Osteoblast (primary cell): ENCODE measurements at regions not wholly inside any gene's neighbourhood (a gene's known extent, or its start where the extent isn't known, plus 50 kb on each side); places are given as distances from the start of the nearest gene placed in this dataset.

Source experiments
- DNase-seq: peaks from one replicate; pipeline ENCODE4 v3.0.0; 2011; ENCODE audit warnings: low spot score, mixed read lengths; ENCODE audit not compliant: insufficient read length; ENCODE audit errors: missing footprints
- H2AFZ ChIP-seq: 2 replicates; pipeline ENCODE4 v1.6.0; 2011; ENCODE audit warnings: mild to moderate bottlenecking, low read length
- H3K27ac ChIP-seq: 2 replicates; pipeline ENCODE4 v1.5.1; 2011; ENCODE audit warnings: mild to moderate bottlenecking, low read depth, low read length, moderate library complexity
- H3K27me3 ChIP-seq: 2 replicates; pipeline ENCODE4 v1.6.0; 2012; ENCODE audit warnings: mild to moderate bottlenecking, control low read depth, inconsistent platforms, low read length, moderate library complexity; ENCODE audit not compliant: insufficient read depth
- H3K36me3 ChIP-seq: 2 replicates; pipeline ENCODE4 v1.5.1; 2011; ENCODE audit warnings: mild to moderate bottlenecking, low read length, control low read depth, moderate library complexity; ENCODE audit not compliant: insufficient read depth
- H3K4me1 ChIP-seq: 2 replicates; pipeline ENCODE4 v1.5.1; 2011; ENCODE audit warnings: mild to moderate bottlenecking, low read length, control low read depth, moderate library complexity; ENCODE audit not compliant: insufficient read depth
- H3K4me2 ChIP-seq: 2 replicates; pipeline ENCODE4 v1.6.0; 2011; ENCODE audit warnings: mild to moderate bottlenecking, low read length; ENCODE audit not compliant: insufficient read depth
- H3K4me3 ChIP-seq: fragments of 200-600 bp; sonication (generic); 3 replicates; pipeline ENCODE4 v1.5.1; 2012; ENCODE audit warnings: mild to moderate bottlenecking, low read length, inconsistent platforms; ENCODE audit not compliant: insufficient read depth
- H3K79me2 ChIP-seq: 2 replicates; pipeline ENCODE4 v1.6.0; 2012; ENCODE audit warnings: mild to moderate bottlenecking, low read length, control low read depth, inconsistent platforms; ENCODE audit not compliant: insufficient read depth
- H3K9me3 ChIP-seq: 2 replicates; pipeline ENCODE4 v1.5.1; 2011; ENCODE audit warnings: low read depth, low read length, control low read depth
- H4K20me1 ChIP-seq: 2 replicates; pipeline ENCODE4 v1.6.0; 2012; ENCODE audit warnings: mild to moderate bottlenecking, low read length, control low read depth; ENCODE audit not compliant: insufficient read depth
- TF ChIP-seq, protein P1 (sequence below): IDR thresholded peaks from 2 replicates; pipeline ENCODE4 v1.5.1; 2011; ENCODE audit warnings: mild to moderate bottlenecking, low read depth, low read length, moderate library complexity; ENCODE audit errors: extremely low read depth

DNA sequence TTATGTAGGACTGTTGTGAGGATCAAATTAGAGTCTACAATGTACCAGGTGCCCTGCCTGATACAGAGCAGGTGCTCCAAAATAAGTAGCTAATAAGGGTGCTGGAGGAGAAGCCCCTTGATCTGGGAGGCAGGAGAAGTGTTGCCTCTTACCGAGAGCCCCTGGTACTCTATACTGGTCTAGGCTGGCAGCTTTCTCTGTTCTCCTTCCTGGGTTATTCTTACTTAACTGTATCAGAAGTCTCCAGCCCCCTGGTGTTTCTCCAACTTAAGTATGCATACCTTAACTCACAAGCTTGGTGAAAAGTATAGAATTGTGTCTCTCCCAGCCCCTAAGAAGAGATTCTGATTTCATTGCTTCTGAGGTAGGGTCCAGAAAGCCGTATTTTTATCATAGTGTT, 254.9 kb downstream of the LRIG3 start:
- DNase-seq = no peak
- Histone ChIP-seq H3K27ac (no peak overlapping the region), H3K4me2 (no peak overlapping the region), H3K79me2 (no peaks in the 10 kb centered on the region), H3K4me1 (peaks cover 14% of the 10 kb centered on the region), H3K9me3 (no peaks in the 10 kb centered on the region), H3K4me3 (no peak overlapping the region), H3K36me3 (no peaks in the 10 kb centered on the region), H2AFZ (no peak overlapping the region), H4K20me1 (no peaks in the 10 kb centered on the region), H3K27me3 (no peaks in the 10 kb centered on the region)
- TF ChIP-seq, protein P1, sequence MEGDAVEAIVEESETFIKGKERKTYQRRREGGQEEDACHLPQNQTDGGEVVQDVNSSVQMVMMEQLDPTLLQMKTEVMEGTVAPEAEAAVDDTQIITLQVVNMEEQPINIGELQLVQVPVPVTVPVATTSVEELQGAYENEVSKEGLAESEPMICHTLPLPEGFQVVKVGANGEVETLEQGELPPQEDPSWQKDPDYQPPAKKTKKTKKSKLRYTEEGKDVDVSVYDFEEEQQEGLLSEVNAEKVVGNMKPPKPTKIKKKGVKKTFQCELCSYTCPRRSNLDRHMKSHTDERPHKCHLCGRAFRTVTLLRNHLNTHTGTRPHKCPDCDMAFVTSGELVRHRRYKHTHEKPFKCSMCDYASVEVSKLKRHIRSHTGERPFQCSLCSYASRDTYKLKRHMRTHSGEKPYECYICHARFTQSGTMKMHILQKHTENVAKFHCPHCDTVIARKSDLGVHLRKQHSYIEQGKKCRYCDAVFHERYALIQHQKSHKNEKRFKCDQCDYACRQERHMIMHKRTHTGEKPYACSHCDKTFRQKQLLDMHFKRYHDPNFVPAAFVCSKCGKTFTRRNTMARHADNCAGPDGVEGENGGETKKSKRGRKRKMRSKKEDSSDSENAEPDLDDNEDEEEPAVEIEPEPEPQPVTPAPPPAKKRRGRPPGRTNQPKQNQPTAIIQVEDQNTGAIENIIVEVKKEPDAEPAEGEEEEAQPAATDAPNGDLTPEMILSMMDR = no peak

DNA sequence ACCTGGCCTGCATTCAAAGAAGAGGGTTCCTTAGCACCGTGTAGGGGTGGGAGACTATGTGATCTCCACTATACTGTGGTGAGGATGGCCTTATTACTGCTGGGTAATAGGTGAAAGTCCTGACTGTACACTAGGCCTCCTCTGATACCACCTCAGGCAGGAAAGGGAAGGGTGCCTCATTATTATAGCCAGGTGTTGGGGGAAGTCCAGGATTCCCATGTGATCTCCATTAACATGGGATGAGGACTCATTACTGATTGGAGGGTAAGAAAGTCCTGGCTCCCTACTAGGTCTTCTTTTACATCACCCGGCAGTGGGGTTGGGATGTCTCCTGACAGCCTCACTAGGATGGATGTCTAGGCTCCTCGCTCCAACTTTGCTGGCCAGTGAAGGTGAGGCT, 252.1 kb downstream of the LRIG3 start:
- Histone ChIP-seq H3K27me3 (no peaks in the 10 kb centered on the region), H3K4me1 (peaks cover 14% of the 10 kb centered on the region), H3K9me3 (no peaks in the 10 kb centered on the region), H2AFZ (peak overlapping the region; percentile 85), H3K36me3 (no peaks in the 10 kb centered on the region), H3K79me2 (no peaks in the 10 kb centered on the region), H3K4me3 (no peak overlapping the region), H3K27ac (peak overlapping the region; percentile 72), H4K20me1 (no peaks in the 10 kb centered on the region), H3K4me2 (peak overlapping the region; percentile 41)
- no peak for DNase-seq
- TF ChIP-seq, protein P1 = no peak

DNA sequence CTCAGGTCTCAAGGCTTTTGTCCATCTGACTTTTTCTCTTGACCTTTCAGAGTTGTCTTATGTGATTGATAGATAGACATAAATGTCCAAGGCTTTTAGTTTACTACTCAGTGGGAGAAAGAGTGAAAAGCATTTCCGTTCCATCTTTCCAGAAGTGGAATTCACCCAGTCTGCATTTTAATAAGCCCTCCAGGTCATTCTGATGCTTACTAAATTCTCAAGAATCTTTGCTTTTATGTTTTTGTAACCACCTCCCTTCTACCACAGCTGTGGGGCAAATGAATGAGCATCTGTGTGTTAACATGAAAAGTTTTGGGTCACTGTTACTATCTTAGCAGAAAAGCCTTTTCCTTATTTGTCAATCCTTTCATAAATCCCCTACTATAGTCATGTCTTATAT, 251.4 kb downstream of the LRIG3 start:
- H3K4me1 ChIP-seq = peaks cover 14% of the 10 kb centered on the region
- H3K36me3 ChIP-seq = no peaks in the 10 kb centered on the region
- peak overlapping the region; percentile 41 for H3K4me2 ChIP-seq
- DNase-seq = peak; percentile 53
- no peak overlapping the region for H3K4me3 ChIP-seq
- H3K79me2 ChIP-seq = no peaks in the 10 kb centered on the region
- TF ChIP-seq, protein P1 = no peak
- peak overlapping the region; percentile 85 for H2AFZ ChIP-seq
- H4K20me1 ChIP-seq = no peaks in the 10 kb centered on the region
- H3K27me3 ChIP-seq = no peaks in the 10 kb centered on the region
- H3K27ac ChIP-seq = peak overlapping the region; percentile 72
- no peaks in the 10 kb centered on the region for H3K9me3 ChIP-seq

DNA sequence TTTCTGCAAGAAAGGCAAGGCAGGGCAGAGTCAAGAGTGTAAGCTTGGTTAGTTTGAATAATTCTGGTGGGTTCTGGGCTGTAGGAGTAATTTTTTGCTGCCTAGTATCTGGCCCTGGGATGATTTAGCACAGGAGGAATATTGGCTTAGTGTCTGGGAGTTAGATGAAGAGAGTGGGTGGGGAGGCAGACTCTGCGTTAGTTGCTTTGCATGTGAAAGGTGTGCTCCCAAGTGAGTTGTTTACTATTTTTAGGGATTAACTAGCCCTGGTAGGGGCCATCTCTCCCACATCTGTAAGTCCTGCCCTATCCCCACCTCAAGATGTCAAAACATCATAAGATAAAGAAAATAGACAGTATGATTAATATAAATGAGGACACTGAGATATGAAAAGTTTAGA, 249.7 kb downstream of the LRIG3 start:
- no peak overlapping the region for H3K4me2 ChIP-seq
- H3K4me3 ChIP-seq = no peak overlapping the region
- DNase-seq = no peak
- H3K79me2 ChIP-seq = no peaks in the 10 kb centered on the region
- no peaks in the 10 kb centered on the region for H4K20me1 ChIP-seq
- peaks cover 14% of the 10 kb centered on the region for H3K4me1 ChIP-seq
- H3K36me3 ChIP-seq = no peaks in the 10 kb centered on the region
- no peak overlapping the region for H2AFZ ChIP-seq
- H3K27me3 ChIP-seq = no peaks in the 10 kb centered on the region
- TF ChIP-seq, protein P1 = no peak
- H3K27ac ChIP-seq = no peak overlapping the region
- no peaks in the 10 kb centered on the region for H3K9me3 ChIP-seq
